ENCODE measurements at regions not wholly inside any gene's neighbourhood (a gene's known extent, or its start where the extent isn't known, plus 50 kb on each side); places are given as distances from the start of the nearest gene placed in this dataset.

- H3K4me3 ChIP-seq = no peak overlapping the region
- DNase-seq (no peak), ATAC-seq (ENCODE audit: low FRiP score in 2 of 2) (no peak)
- 89 to 92% methylated on average over 4 of the region's 4 CpGs for WGBS, 2 donors
- no peak overlapping the region for H3K27ac ChIP-seq
- no peaks in the 10 kb centered on the region for H3K27me3 ChIP-seq
- H3K4me1 ChIP-seq = no peaks in the 10 kb centered on the region
- no peaks in the 10 kb centered on the region for H3K36me3 ChIP-seq
- no peaks in the 10 kb centered on the region for H3K9me3 ChIP-seq
- no peak for TF ChIP-seq POLR2AphosphoS5 (IDR thresholded peaks at IDR 0.05)
- no peak for TF ChIP-seq POLR2A (IDR thresholded peaks at IDR 0.05)
- TF ChIP-seq EP300 (IDR thresholded peaks at IDR 0.05) = no peak
- TF ChIP-seq, protein P1, sequence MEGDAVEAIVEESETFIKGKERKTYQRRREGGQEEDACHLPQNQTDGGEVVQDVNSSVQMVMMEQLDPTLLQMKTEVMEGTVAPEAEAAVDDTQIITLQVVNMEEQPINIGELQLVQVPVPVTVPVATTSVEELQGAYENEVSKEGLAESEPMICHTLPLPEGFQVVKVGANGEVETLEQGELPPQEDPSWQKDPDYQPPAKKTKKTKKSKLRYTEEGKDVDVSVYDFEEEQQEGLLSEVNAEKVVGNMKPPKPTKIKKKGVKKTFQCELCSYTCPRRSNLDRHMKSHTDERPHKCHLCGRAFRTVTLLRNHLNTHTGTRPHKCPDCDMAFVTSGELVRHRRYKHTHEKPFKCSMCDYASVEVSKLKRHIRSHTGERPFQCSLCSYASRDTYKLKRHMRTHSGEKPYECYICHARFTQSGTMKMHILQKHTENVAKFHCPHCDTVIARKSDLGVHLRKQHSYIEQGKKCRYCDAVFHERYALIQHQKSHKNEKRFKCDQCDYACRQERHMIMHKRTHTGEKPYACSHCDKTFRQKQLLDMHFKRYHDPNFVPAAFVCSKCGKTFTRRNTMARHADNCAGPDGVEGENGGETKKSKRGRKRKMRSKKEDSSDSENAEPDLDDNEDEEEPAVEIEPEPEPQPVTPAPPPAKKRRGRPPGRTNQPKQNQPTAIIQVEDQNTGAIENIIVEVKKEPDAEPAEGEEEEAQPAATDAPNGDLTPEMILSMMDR (IDR thresholded peaks at IDR 0.05) = no peak
These were observed 845.4 kb upstream of the ADAMTS5 start for GRCh38 chr21:27812279-27812678.

- Histone ChIP-seq H3K9me3 (no peaks in the 10 kb centered on the region), H3K27ac (no peak overlapping the region), H3K27me3 (no peaks in the 10 kb centered on the region), H3K4me1 (no peaks in the 10 kb centered on the region), H3K4me3 (no peak overlapping the region), H3K36me3 (no peaks in the 10 kb centered on the region)
- no peak for ATAC-seq (ENCODE audit: low FRiP score in 2 of 2)
- TF ChIP-seq POLR2A (IDR thresholded peaks at IDR 0.05) (no peak), POLR2AphosphoS5 (IDR thresholded peaks at IDR 0.05) (no peak), EP300 (IDR thresholded peaks at IDR 0.05) (no peak)
- TF ChIP-seq, protein P1 (IDR thresholded peaks at IDR 0.05) = no peak
- no peak for DNase-seq
These were observed 842.0 kb upstream of the ADAMTS5 start for GRCh38 chr21:27808923-27809322.

DNA sequence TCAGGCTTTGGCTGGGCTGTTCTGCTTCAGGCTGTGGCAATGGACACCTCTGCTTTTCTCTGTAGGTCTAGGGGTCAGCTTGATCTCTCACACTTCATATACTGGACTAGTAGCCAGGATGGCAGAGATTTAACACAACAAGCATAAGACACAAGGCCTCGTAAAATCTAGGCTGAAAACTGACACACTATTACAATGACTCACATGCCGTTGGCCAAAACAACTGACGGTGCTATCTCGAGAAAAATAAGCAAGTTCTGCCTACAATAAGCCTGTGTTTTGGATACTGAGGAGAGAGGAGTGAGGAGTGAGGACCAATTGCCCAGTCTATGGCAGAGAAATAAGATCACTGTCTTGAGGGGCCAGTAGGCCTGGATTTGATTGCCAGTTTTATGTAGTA is 840.7 kb upstream of the ADAMTS5 start:
- no peak for ATAC-seq (ENCODE audit: low FRiP score in 2 of 2)
- Histone ChIP-seq H3K27ac (no peak overlapping the region), H3K27me3 (no peaks in the 10 kb centered on the region), H3K36me3 (no peaks in the 10 kb centered on the region), H3K4me3 (no peak overlapping the region), H3K4me1 (no peaks in the 10 kb centered on the region), H3K9me3 (no peaks in the 10 kb centered on the region)
- DNase-seq = no peak
- TF ChIP-seq, protein P1 (IDR thresholded peaks at IDR 0.05) = no peak
- no peak for TF ChIP-seq POLR2AphosphoS5 (IDR thresholded peaks at IDR 0.05)
- no peak for TF ChIP-seq EP300 (IDR thresholded peaks at IDR 0.05)
- no peak for TF ChIP-seq POLR2A (IDR thresholded peaks at IDR 0.05)
- WGBS, 2 donors = 92 to 95% methylated on average over 4 of the region's 4 CpGs

- 68 to 73% methylated on average over 5 of the region's 5 CpGs for WGBS, 2 donors
- ATAC-seq (ENCODE audit: low FRiP score in 2 of 2) = no peak
- TF ChIP-seq POLR2AphosphoS5 (IDR thresholded peaks at IDR 0.05) (no peak), POLR2A (IDR thresholded peaks at IDR 0.05) (no peak), EP300 (IDR thresholded peaks at IDR 0.05) (no peak)
- TF ChIP-seq, protein P1 (IDR thresholded peaks at IDR 0.05) = no peak
- no peaks in the 10 kb centered on the region for H3K36me3 ChIP-seq
- H3K4me1 ChIP-seq = no peaks in the 10 kb centered on the region
- DNase-seq = no peak
- H3K4me3 ChIP-seq = no peak overlapping the region
- H3K27ac ChIP-seq = no peak overlapping the region
- H3K9me3 ChIP-seq = no peaks in the 10 kb centered on the region
- H3K27me3 ChIP-seq = no peaks in the 10 kb centered on the region
These were observed 839.4 kb upstream of the ADAMTS5 start for GRCh38 chr21:27806281-27806680.

- Histone ChIP-seq H3K4me3 (no peak overlapping the region), H3K4me1 (no peaks in the 10 kb centered on the region), H3K27ac (no peak overlapping the region), H3K27me3 (no peaks in the 10 kb centered on the region), H3K9me3 (no peaks in the 10 kb centered on the region), H3K36me3 (no peaks in the 10 kb centered on the region)
- TF ChIP-seq, protein P1 (IDR thresholded peaks at IDR 0.05) = no peak
- no peak for TF ChIP-seq POLR2AphosphoS5 (IDR thresholded peaks at IDR 0.05)
- no peak for TF ChIP-seq EP300 (IDR thresholded peaks at IDR 0.05)
- no peak for TF ChIP-seq POLR2A (IDR thresholded peaks at IDR 0.05)
- ATAC-seq (ENCODE audit: low FRiP score in 2 of 2) (no peak), DNase-seq (no peak)
These were observed 838.8 kb upstream of the ADAMTS5 start for GRCh38 chr21:27805696-27806095.
